A549 (cell line): ENCODE measurements at regions not wholly inside any gene's neighbourhood (a gene's known extent, or its start where the extent isn't known, plus 50 kb on each side); places are given as distances from the start of the nearest gene placed in this dataset.

ENCODE experiments used
- ATAC-seq, 2 experiments: fragments of 200-7000 bp in 1 of 2; fragments of >200 bp in 1 of 2; cut with Nextera tagmentation in 1 of 2; cut with Tn5 transposase in 1 of 2; 3 replicates each; pipeline versions ENCODE4 v1.8.0 to v1.9.1; 2018 to 2020; ENCODE audit warnings: mild to moderate bottlenecking in 1 of 2, moderate library complexity in 1 of 2
- CTCF ChIA-PET: fragments of 300-600 bp; sonication (Branson Sonifier 250); formaldehyde crosslinking; extraction: SDS; loops from one replicate; lab custom pipeline; 2021; ENCODE audit warnings: antibody characterized with exemption, inconsistent platforms; lab: Yijun Ruan, JAX
- POLR2A ChIA-PET: fragments of 350-600 bp; formaldehyde crosslinking; extraction: SDS; loops from one replicate; lab custom pipeline; 2021; ENCODE audit warnings: antibody characterized with exemption, inconsistent platforms; lab: Yijun Ruan, JAX
- DNase-seq, 2 experiments: peaks; one replicate each; pipeline versions ENCODE4 v3.0.0 to v3.0.0-alpha.2; 2011 to 2016; ENCODE audit warnings: low read depth in 1 of 2, low spot score in 1 of 2
- FAIRE-seq: peaks from 2 replicates; lab custom pipeline; 2011; peaks lifted over from hg19 to GRCh38; lab: Jason Lieb, UNC
- H3K27ac ChIP-seq, 2 experiments: fragments of >200 bp; sonication (Bioruptor Twin); formaldehyde crosslinking; 3 replicates each; pipeline ENCODE4 v1.5.1; 2016 to 2017
- H3K4me1 ChIP-seq: fragments of >200 bp; sonication (Bioruptor Twin); formaldehyde crosslinking; 3 replicates; pipeline ENCODE4 v1.6.1; 2016
- H3K4me2 ChIP-seq: fragments of >200 bp; sonication (Bioruptor Twin); formaldehyde crosslinking; 3 replicates; pipeline ENCODE4 v1.6.1; 2016
- H3K4me3 ChIP-seq: fragments of >200 bp; sonication (Bioruptor Twin); formaldehyde crosslinking; 3 replicates; pipeline ENCODE4 v1.5.1; 2016
- H3K9me3 ChIP-seq: fragments of >200 bp; sonication (Bioruptor Twin); formaldehyde crosslinking; 3 replicates; pipeline ENCODE4 v1.6.1; 2016
- ATOH8 ChIP-seq: fragments of 250-450 bp; sonication (Bioruptor Pico); IDR thresholded peaks from 2 replicates; pipeline ENCODE4 v1.5.0; 2020; ENCODE audit warnings: low read depth, mild to moderate bottlenecking, moderate library complexity
- CBX2 ChIP-seq: fragments of 200-600 bp; sonication (generic); IDR thresholded peaks from 2 replicates; pipeline ENCODE4 v1.6.1; 2016; ENCODE audit warnings: low read depth, mild to moderate bottlenecking, borderline replicate concordance
- CEBPB ChIP-seq, 2 experiments: fragments of >200 bp in 1 of 2; sonication (Bioruptor Twin) in 1 of 2; formaldehyde crosslinking in 1 of 2; IDR thresholded peaks; 2 replicates each; pipeline ENCODE4 v1.6.1; 2012 to 2016
- CHD2 ChIP-seq: fragments of 150-350 bp; IDR thresholded peaks from 2 replicates; pipeline ENCODE4 v1.6.1; 2014; ENCODE audit warnings: low read length; ENCODE audit not compliant: partially characterized antibody
- E2F6 ChIP-seq: IDR thresholded peaks from 2 replicates; pipeline ENCODE4 v1.6.1; 2012; ENCODE audit warnings: low read depth, borderline replicate concordance
- EHF ChIP-seq: fragments of 250-450 bp; sonication (Bioruptor Pico); IDR thresholded peaks from 2 replicates; pipeline ENCODE4 v1.5.0; 2020; ENCODE audit warnings: mild to moderate bottlenecking
- EHMT2 ChIP-seq: fragments of 200-600 bp; sonication (generic); IDR thresholded peaks from 2 replicates; pipeline ENCODE4 v1.6.1; 2016; ENCODE audit warnings: antibody characterized with exemption, low read depth, mild to moderate bottlenecking, moderate library complexity
- ELK1 ChIP-seq: fragments of 150-350 bp; IDR thresholded peaks from 2 replicates; pipeline ENCODE4 v1.6.1; 2014; ENCODE audit warnings: low read depth, mild to moderate bottlenecking, low read length
- EP300 ChIP-seq, 2 experiments: fragments of >200 bp; sonication (Bioruptor Twin); formaldehyde crosslinking; IDR thresholded peaks; 2 replicates in 1 of 2; 3 replicates in 1 of 2; pipeline ENCODE4 v1.6.1; 2016 to 2017
- FOSB ChIP-seq: fragments of 250-450 bp; sonication (Bioruptor Pico); IDR thresholded peaks from 2 replicates; pipeline ENCODE4 v1.5.0; 2020; ENCODE audit warnings: mild to moderate bottlenecking, moderate library complexity
- FOSL2 ChIP-seq, 2 experiments: fragments of 450-650 bp in 1 of 2; fragments of >200 bp in 1 of 2; sonication (Bioruptor Twin) in 1 of 2; formaldehyde crosslinking; IDR thresholded peaks; 2 replicates each; pipeline versions ENCODE4 v1.5.0 to v1.6.1; 2016 to 2020; ENCODE audit warnings: mild to moderate bottlenecking in 1 of 2, moderate library complexity in 1 of 2
- GATA3 ChIP-seq: IDR thresholded peaks from 2 replicates; pipeline ENCODE4 v1.6.1; 2012; ENCODE audit warnings: borderline replicate concordance
- HOXB13 ChIP-seq: fragments of 250-450 bp; sonication (Bioruptor Pico); IDR thresholded peaks from 2 replicates; pipeline ENCODE4 v1.5.0; 2020; ENCODE audit warnings: low read depth, mild to moderate bottlenecking, moderate library complexity
- JUNB ChIP-seq: fragments of >200 bp; sonication (Bioruptor Twin); formaldehyde crosslinking; IDR thresholded peaks from 2 replicates; pipeline ENCODE4 v1.6.1; 2016
- MAX ChIP-seq: IDR thresholded peaks from 2 replicates; pipeline ENCODE4 v1.6.1; 2012
- MYC ChIP-seq: IDR thresholded peaks from 2 replicates; pipeline ENCODE4 v1.6.1; 2012; ENCODE audit warnings: mild to moderate bottlenecking, inconsistent platforms, low read length, improper control_type of control experiment, borderline replicate concordance
- NFE2L2 ChIP-seq: fragments of 150-350 bp; conservative IDR thresholded peaks from 2 replicates; pipeline ENCODE4 v1.6.1; 2014; ENCODE audit warnings: low read length
- NR3C1 ChIP-seq: fragments of >200 bp; sonication (Bioruptor Twin); formaldehyde crosslinking; IDR thresholded peaks from 3 replicates; pipeline ENCODE4 v1.6.1; 2017
- RAD21 ChIP-seq, 2 experiments: fragments of >200 bp in 1 of 2; sonication (Bioruptor Twin) in 1 of 2; formaldehyde crosslinking in 1 of 2; IDR thresholded peaks in 1 of 2; conservative IDR thresholded peaks in 1 of 2; 2 replicates in 1 of 2; 3 replicates in 1 of 2; pipeline ENCODE4 v1.6.1; 2012 to 2018; ENCODE audit warnings: inconsistent platforms in 1 of 2
- REST ChIP-seq: fragments of 200-600 bp; sonication (generic); IDR thresholded peaks from 2 replicates; pipeline ENCODE4 v1.6.1; 2016; ENCODE audit warnings: antibody characterized with exemption, mild to moderate bottlenecking, moderate library complexity
- RFX5 ChIP-seq: fragments of 450-650 bp; IDR thresholded peaks from 2 replicates; pipeline ENCODE4 v1.7.1; 2014; ENCODE audit warnings: antibody characterized with exemption, mild to moderate bottlenecking, moderate library complexity
- USF2 ChIP-seq: fragments of 450-650 bp; IDR thresholded peaks from 2 replicates; pipeline ENCODE4 v1.6.1; 2014; ENCODE audit warnings: antibody characterized with exemption
- ZFP36 ChIP-seq: fragments of 450-650 bp; IDR thresholded peaks from 2 replicates; pipeline ENCODE4 v1.6.1; 2014; ENCODE audit warnings: borderline replicate concordance; ENCODE audit not compliant: partially characterized antibody
- ZSCAN20 ChIP-seq: fragments of 250-450 bp; sonication (Bioruptor Pico); IDR thresholded peaks from 2 replicates; pipeline ENCODE4 v1.8.0; 2022; ENCODE audit warnings: mild to moderate bottlenecking, moderate library complexity
- WGBS: methylation state at CpG from one replicate; pipeline ENCODE4 v1.1.6; 2017; ENCODE audit errors: missing lambda C conversion rate; 5-methylcytosine and 5-hydroxymethylcytosine counted together

- 23% methylated on average over 2 of the region's 2 CpGs for WGBS
- DNase-seq = no peak
Measured at GRCh38 chr2:228654707-228655106, 473.2 kb upstream of the SPHKAP start.

GRCh38 chr2:228653884-228654283 is 472.4 kb upstream of the SPHKAP start:
- 65% methylated on average over 4 of the region's 4 CpGs for whole genome bisulfite sequencing
- H3K4me3 ChIP-seq = no peak overlapping the region
- H3K4me2 ChIP-seq = no peak overlapping the region
- FAIRE-seq = no peak
- H3K4me1 ChIP-seq = no peaks in the 10 kb centered on the region
- ChIA-PET POLR2A (no interaction called here), CTCF (interaction anchor here (0.6 kb wide), 1 partner anchor 15 kb away, joined by 4 read pairs; no protein-coding TSS in a partner anchor)
- H3K9me3 ChIP-seq = no peaks in the 10 kb centered on the region
- DNase-seq = no peak
- ATAC-seq = no peak
- H3K27ac ChIP-seq = no peak overlapping the region
- TF ChIP-seq RAD21 (conservative IDR thresholded peaks at IDR 0.05 in 1 of 2, IDR thresholded peaks at IDR 0.05 in 1 of 2) (no peak), MAX (no peak), USF2 (no peak), CHD2 (no peak), EP300 (IDR thresholded peaks at IDR 0.05) (no peak), ZFP36 (no peak), HOXB13 (no peak), EHMT2 (no peak), GATA3 (no peak), ATOH8 (no peak), E2F6 (no peak), NR3C1 (no peak), ZSCAN20 (CRISPR knock-in tag) (no peak)

More at GRCh38 chr2:228654707-228655106, 473.2 kb upstream of the SPHKAP start:
- H3K9me3 ChIP-seq = no peaks in the 10 kb centered on the region
- TF ChIP-seq NFE2L2 (no peak), CHD2 (no peak), REST (no peak), MAX (no peak), FOSL2 (IDR thresholded peaks at IDR 0.05) (no peak), FOSL2 (CRISPR knock-in tag; IDR thresholded peaks at IDR 0.05) (no peak), EP300 (IDR thresholded peaks at IDR 0.05) (no peak), FOSB (CRISPR knock-in tag) (no peak), CEBPB (IDR thresholded peaks at IDR 0.05) (no peak), RFX5 (no peak), USF2 (no peak), NR3C1 (no peak), GATA3 (no peak), MYC (no peak), CBX2 (no peak), ELK1 (no peak), ZFP36 (no peak), EHF (CRISPR knock-in tag) (no peak), JUNB (no peak)
- no peak overlapping the region for H3K4me3 ChIP-seq
- ChIA-PET POLR2A (no interaction called here), CTCF (no interaction called here)
- no peak overlapping the region for H3K4me2 ChIP-seq
- H3K27ac ChIP-seq = no peak overlapping the region
- H3K4me1 ChIP-seq = no peaks in the 10 kb centered on the region
- no peak for FAIRE-seq
- no peak for ATAC-seq
